HG02798 (cell line): ENCODE measurements at regions not wholly inside any gene's neighbourhood (a gene's known extent, or its start where the extent isn't known, plus 50 kb on each side); places are given as distances from the start of the nearest gene placed in this dataset.

Experiments used
- ATAC-seq: cut with Tn5 transposase; IDR thresholded peaks from one replicate; pipeline ENCODE4 v1.9.1; 2021; ENCODE audit warnings: mild to moderate bottlenecking; ENCODE audit not compliant: unreplicated experiment, poor library complexity

GRCh38 chr15:29433050-29433318, 163.4 kb upstream of the NSMCE3 start:
- no peak for ATAC-seq

- no peak for ATAC-seq
Measured at GRCh38 chr15:29432191-29433049, 162.8 kb upstream of the NSMCE3 start.

- no peak for ATAC-seq
Measured at GRCh38 chr15:29430831-29431230, 161.2 kb upstream of the NSMCE3 start.

GRCh38 chr15:29430124-29430523, 160.5 kb upstream of the NSMCE3 start:
- ATAC-seq = no peak

GRCh38 chr15:29429584-29429983, 160.0 kb upstream of the NSMCE3 start:
- ATAC-seq = no peak

GRCh38 chr15:29428925-29429573, 159.4 kb upstream of the NSMCE3 start:
- ATAC-seq = no peak

GRCh38 chr15:29425864-29426263, 156.2 kb upstream of the NSMCE3 start:
- ATAC-seq = no peak

- ATAC-seq = no peak
Measured at GRCh38 chr15:29424118-29424517, 154.5 kb upstream of the NSMCE3 start.

GRCh38 chr15:29422606-29423005, 153.0 kb upstream of the NSMCE3 start:
- ATAC-seq = no peak

- ATAC-seq = no peak
Measured at GRCh38 chr15:29420188-29420587, 150.6 kb upstream of the NSMCE3 start.

- ATAC-seq = no peak
Measured at GRCh38 chr15:29418931-29419330, 149.3 kb upstream of the NSMCE3 start.

GRCh38 chr15:29418178-29418577, 148.6 kb upstream of the NSMCE3 start:
- no peak for ATAC-seq

GRCh38 chr15:29411299-29411698, 141.7 kb upstream of the NSMCE3 start:
- no peak for ATAC-seq

GRCh38 chr15:29410338-29410737, 140.7 kb upstream of the NSMCE3 start:
- ATAC-seq = no peak

GRCh38 chr15:29409890-29410289, 140.3 kb upstream of the NSMCE3 start:
- ATAC-seq = no peak

- ATAC-seq = no peak
Measured at GRCh38 chr15:29405564-29405963, 135.9 kb upstream of the NSMCE3 start.

- no peak for ATAC-seq
Measured at GRCh38 chr15:29403772-29404171, 134.2 kb upstream of the NSMCE3 start.

GRCh38 chr15:29401644-29402043, 132.0 kb upstream of the NSMCE3 start:
- no peak for ATAC-seq

- no peak for ATAC-seq
Measured at GRCh38 chr15:29400701-29401100, 131.1 kb upstream of the NSMCE3 start.

- no peak for ATAC-seq
Measured at GRCh38 chr15:29398907-29399306, 129.3 kb upstream of the NSMCE3 start.

- no peak for ATAC-seq
Measured at GRCh38 chr15:29396176-29396811, 126.7 kb upstream of the NSMCE3 start.

GRCh38 chr15:29393443-29393842, 123.8 kb upstream of the NSMCE3 start:
- no peak for ATAC-seq
